CMK (cell line): ENCODE measurements at regions not wholly inside any gene's neighbourhood (a gene's known extent, or its start where the extent isn't known, plus 50 kb on each side); places are given as distances from the start of the nearest gene placed in this dataset.
"Not testable (repeated sequence)": the region's sequence is repeated elsewhere in the genome, so short reads cannot be mapped to it uniquely, and the experiment has no call there.

Experiments
- DNase-seq: peaks from one replicate; pipeline ENCODE4 v3.0.0-alpha.2; 2010; ENCODE audit warnings: low read depth

DNA sequence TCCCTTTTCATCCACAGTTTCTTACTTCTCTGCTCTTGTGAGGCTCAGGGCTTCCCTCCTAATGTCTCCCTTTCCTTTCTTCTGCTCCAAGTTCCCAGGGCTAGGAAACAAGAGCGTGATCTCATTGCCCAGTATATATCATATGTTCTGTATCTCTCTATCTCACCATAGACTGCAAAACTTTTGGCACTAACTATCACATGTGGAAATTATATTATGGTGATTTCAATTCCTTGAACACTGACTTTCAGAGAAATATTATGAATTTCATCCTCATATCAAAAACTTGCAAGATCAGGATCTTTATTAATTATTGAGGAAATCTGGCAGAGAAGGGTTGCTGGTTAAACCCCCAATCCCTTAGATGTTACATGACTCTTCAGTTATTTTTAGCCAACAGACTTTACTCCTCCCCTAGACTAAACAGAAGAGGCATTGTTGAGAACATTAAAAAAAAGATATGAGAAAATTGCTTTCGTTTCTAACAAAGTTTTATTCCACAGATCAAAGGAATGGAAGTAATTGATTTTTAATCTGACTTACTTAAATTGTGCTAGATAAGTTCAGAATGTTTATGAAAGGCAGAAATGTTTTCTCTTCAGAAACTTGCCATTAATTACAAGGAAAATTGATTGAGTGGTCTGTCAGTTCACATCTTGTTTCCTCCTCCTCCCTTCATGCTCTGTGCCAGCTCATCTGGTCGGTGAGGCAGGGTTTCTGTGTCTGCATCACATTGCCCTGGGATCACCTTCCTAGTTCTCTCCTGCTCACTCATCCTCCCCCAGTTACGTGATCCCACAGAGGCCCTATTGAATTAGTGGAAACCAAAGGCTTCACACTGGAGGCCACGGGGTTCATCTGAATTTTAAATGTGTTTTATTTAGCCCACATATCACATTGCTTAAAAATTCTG is 378.5 kb downstream of the LMO7 start:
- no peak for DNase-seq

DNA sequence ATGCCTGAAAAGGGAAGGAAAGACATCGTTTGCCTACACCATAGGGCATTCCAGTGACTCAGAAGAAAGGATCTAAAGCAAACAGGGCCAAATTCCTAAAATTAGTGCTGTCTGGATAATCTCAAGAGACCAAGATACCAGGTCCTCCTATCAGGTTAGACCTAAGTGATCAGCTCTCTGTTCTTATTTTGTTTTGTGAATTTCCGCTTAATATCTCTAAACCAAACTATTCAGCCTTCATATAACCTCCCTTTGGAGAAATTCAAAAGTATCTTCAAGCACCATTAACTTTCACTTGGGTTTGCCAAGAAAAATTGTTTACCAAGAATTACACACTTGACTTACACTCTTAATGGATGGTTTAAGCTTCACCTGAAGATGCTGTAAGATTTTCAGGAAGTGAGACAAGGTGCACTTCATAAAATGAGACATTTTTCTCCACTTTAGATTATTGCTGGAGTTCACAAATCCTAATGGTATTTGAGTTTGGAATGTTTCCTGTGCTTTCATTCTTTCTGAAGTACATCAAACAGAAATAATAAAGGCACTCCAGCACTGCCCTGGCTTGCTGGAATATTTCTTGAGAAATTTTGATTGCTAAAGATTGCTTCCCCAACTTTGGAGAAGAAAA is 376.1 kb downstream of the LMO7 start:
- no peak for DNase-seq

DNA sequence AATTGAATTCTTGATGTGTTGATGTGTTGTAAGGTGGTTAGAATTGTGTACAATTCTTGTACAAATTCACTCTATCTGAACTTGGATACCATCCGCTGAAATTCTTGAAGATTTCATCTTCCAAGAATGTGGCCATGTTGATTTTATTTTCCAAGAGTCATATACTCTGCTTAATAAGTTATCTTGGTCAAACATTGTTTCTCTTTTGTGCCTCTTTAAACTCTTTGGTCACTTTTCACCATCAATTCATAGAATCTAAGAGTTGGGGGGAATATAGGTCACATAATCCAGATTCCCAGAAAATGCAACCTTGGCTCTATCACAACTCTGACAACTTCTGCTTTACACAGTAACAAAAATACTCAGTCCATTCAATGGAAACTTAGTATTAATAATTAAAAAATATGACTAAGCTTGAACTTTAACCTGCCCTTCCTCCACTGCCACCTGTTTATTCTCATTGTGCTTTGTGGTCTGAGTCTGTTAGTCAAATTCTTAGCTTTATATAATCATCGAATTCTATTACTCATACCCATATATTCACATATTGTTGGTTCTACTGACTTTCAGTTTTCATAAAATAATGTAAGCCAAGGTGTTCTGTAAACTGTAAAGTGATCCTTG is 373.2 kb downstream of the LMO7 start:
- DNase-seq = no peak

DNA sequence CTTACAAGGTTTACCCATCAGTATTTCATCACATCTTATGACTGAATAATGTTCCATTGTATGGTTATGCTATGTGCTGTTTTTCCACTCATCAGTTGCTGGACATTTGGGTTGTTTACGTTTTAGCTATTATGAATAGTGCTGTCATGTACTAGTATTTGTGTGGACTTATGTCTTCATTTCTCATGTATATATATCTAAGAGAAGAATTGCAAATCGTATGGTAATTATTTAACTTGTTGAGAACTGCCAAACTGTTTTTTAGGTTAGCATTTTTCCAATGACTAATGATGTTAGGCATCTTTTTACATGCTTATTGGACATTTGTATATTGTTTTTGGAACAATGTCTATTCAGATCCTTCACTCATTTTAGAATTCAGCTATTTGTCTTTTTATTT is 368.3 kb downstream of the LMO7 start:
- no peak for DNase-seq

GRCh38 chr13:76000131-76000530 is 364.0 kb downstream of the LMO7 start:
- no peak for DNase-seq

- DNase-seq = no peak
Observed at GRCh38 chr13:75996582-75996981, 360.5 kb downstream of the LMO7 start.

GRCh38 chr13:75995966-75996365 is 359.8 kb downstream of the LMO7 start:
- no peak for DNase-seq

- DNase-seq = no peak
Observed at GRCh38 chr13:75993823-75994222, 357.7 kb downstream of the LMO7 start.

- DNase-seq = no peak
Observed at GRCh38 chr13:75993241-75993640, 357.1 kb downstream of the LMO7 start.

- DNase-seq = no peak
Observed at GRCh38 chr13:75986818-75987217, 350.7 kb downstream of the LMO7 start.

DNA sequence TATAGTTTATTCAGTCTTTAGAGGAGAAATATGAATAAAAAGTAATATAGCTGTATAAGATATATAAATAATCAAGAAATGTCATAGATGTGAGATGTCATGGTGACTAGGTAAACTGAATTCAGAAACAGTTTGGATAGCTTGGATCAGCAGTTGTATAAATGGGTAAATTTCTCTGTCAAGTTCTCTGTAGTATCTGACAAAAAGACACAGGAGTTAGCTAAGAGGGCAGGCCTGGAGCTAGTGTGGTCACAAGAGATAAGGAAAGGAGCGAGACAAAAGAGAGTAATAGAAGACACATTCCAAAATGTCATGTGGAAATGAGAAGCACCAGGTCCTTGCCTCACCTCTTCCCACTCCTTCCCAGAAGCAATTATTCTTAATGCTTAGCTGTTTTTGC is 349.0 kb downstream of the LMO7 start:
- DNase-seq = no peak

DNA sequence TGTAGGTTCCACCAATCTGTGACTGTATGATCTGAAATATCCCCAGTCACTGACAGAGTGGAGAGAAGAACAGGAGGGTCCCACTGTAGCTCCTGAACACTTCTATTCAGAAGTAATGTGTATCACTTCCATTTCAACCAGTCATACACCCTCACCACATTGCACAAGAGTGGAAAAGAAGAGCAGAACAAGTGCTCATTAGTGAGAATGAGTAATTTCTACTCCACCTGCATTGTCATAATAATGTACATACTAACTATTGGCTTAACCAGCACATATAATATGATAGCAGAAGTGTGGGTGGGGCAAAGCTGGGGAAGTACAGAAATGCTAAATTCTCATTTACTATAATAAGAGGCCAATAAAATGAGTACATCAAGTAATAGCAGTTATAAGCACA is 342.7 kb downstream of the LMO7 start:
- no peak for DNase-seq

DNA sequence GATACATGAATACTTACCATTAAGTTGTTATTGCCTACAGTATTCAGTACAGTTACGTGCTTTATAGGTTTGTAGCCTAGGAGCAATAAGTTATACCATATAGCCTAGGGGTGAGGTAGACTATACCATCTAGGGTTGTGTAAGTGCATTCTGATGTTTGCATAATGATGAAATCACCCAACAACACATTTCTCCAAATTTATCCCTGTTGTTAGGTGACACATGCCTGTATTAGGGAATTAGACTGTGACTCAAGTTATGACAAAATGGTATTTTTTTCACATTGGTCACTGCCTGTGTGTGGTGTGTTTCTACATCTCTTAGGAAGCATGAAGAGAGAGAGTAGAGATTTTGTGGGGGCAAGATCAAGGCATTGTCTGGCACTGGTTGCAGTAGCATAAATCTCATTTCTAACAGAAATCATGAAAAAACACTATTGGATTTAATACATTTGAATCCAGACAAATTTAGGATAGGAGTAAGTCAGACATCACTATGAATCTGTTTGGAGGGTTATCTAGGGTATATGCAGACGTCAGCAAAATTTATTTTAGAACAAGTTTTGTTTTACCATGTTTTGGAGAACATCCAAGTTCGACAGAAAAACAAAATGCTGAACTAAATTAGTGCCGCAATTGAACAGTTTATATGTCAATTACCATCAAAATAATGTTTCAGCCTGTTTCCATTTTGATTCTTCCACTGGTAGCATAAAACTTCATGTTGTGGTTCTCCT is 332.1 kb downstream of the LMO7 start:
- no peak for DNase-seq

DNA sequence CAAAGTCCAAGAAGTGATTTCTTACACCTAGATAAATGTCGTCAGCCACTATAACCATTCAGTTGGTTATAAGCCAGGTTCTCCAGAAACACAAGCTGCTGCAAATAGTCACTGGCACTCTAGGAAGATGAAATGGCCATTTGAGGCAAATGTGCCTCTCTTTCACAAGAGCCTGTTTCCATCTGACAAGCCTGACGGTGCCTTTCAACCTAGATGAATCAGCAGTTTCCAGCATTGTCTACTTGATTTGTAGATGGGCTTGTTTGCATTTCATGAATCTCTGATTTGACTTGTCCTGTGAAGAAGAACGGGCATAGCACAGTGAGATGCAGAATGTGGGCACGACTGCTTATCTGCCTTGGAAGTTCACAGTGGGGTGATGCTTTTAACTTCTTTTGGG is 327.2 kb downstream of the LMO7 start:
- peak; percentile 49 for DNase-seq

DNA sequence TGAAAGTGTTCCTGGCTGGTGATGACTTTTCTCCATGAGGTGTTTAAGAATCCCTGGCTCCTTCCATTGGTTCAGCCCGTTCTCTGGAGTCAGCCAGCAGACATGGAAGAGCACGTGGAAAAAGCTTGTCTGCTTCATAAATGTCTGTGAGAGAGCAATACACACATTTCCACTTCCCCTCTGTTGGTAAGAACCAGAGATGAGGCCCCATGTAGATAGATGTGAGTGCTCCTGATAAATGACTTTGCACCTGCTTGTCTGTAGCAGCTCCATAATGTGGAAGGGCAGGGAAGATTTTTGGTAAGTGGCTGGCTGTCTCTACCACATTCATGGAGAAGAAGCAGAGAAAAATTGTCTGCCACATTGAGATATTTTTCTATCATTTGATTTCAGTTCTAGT is 325.8 kb downstream of the LMO7 start:
- DNase-seq = peak; percentile 64

DNA sequence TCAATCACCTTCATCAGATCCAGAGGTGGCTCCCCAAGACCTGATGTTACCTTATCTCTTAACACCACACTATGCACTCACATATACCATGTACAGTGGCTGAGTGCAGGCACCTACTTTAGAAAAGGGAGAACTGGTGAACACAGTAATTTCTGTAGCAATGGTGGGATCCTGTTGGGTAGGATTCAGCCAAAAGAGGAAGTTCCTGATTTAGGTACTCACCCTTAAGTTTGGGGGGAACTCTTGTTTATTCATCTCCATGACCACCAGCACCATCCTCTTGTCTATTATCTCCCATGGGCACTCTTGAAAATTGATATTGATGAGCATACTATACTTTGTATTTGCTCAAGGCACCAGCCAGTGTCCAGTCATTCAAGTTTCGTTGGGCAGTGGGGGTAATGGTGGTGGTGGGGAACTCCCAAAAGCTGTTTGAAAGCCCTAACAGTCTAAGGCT is 324.4 kb downstream of the LMO7 start:
- DNase-seq = no peak

DNA sequence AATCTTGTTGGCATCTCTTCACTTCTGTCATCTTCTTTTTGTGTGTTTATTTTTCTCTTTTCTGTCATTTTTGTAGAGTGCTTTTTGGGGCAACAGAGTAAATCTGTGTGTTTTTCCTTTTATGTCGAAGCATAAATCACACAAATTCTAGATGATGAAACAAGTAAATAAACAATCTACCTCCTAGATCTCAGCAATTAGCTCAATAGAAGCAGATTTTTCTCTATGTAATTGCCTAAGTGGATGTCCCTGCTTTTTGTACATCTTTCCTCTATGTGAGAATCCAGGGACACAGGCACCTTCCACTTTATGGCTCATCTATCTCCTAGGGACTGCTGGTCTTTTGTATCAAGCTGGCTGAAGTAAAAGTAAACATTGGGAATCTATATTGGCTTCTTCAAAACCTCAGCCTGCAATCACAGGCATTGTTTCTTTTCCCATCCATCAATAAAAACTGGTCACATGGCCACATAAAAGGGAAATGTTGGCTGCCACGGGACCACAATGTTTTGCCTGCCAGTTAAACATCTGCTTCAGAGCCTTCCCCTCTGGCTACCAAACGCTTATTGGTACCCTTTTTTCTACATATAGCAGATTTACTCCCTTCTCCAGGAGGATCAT is 323.8 kb downstream of the LMO7 start:
- DNase-seq = no peak

DNA sequence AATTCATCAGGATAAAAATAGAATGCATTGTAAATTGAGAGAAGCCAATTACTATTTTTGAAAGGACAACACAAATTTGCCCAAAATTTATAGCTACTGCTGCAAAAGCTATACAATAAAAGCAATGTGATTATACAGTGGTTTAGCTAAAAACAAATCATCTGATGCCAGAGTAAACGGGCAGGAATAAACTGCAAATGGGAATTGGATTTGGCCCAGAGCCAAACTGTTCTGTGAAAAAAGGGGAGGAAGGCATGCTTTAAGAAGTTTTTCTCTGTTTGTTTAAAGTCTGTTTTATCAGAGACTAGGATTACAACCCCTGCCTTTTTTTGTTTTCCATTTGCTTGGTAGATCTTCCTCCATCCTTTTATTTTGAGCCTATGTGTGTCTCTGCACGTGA is 317.5 kb downstream of the LMO7 start:
- DNase-seq = not testable (repeated sequence)

- DNase-seq = no peak
Observed at GRCh38 chr13:75947448-75947847, 311.3 kb downstream of the LMO7 start.

DNA sequence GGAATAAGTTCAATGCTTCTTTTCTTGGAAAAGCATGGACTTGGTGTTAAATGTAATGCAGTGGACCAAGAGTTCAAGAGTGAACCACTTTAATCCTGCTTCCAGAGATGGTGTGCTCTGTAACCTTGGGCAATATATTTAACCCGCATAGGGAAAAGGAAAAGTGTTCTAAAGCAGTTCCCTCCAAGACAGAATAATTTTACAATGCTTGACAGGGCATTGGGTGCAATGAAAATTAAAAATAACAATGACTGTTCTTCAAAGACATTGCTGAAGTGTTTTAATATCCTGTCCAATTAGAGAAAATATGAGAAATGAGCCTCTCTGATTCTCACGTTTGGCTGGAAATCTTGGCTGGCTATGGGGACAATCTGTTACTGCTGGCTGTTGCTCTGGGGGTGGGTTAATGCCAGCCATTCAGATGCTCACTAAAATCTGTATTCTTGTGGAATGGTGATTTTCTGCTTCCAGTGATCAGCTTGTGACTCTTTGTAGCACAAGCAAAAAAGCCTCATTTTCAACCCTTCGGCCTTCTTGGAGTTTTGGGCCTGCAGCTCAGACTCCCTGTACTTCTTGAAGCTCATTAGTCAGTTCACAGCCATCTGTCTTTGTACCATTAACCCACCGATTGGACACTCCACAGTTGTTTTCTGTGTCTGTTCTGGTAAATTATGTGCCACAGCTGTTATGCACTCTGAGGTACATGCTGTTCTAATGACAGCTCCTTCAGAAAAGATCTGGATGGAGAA is 310.6 kb downstream of the LMO7 start:
- no peak for DNase-seq

GRCh38 chr13:75945841-75946482 is 309.8 kb downstream of the LMO7 start:
- DNase-seq = no peak
